Stimulated activated CD4-positive, alpha-beta T cell treated with anti-CD3 and anti-CD28 coated beads, Interleukin-15, amount 100 ng/mL, for 1 hour (primary cell): ENCODE measurements at regions not wholly inside any gene's neighbourhood (a gene's known extent, or its start where the extent isn't known, plus 50 kb on each side); places are given as distances from the start of the nearest gene placed in this dataset.

Source experiments
- DNase-seq, 2 donors: peaks; one replicate each; pipeline ENCODE4 v3.0.0-alpha.2; 2020; ENCODE audit warnings: low read depth in 1 of 2, low spot score in 1 of 2

- DNase-seq: no peak
These were observed 302.7 kb upstream of the CHRNA7 start for GRCh38 chr15:31727612-31728011.

GRCh38 chr15:31732726-31733125, 297.6 kb upstream of the CHRNA7 start:
- DNase-seq: no peak

- DNase-seq: no peak
These were observed 296.9 kb upstream of the CHRNA7 start for GRCh38 chr15:31733424-31733823.

GRCh38 chr15:31740203-31740602, 290.1 kb upstream of the CHRNA7 start:
- no peak for DNase-seq

GRCh38 chr15:31745841-31746240, 284.5 kb upstream of the CHRNA7 start:
- DNase-seq: no peak

- no peak for DNase-seq
These were observed 278.1 kb upstream of the CHRNA7 start for GRCh38 chr15:31752065-31752762.

- DNase-seq: no peak
These were observed 277.4 kb upstream of the CHRNA7 start for GRCh38 chr15:31752905-31753304.

- DNase-seq: no peak
These were observed 272.2 kb upstream of the CHRNA7 start for GRCh38 chr15:31758126-31758525.

GRCh38 chr15:31768055-31768454, 262.3 kb upstream of the CHRNA7 start:
- DNase-seq: no peak

GRCh38 chr15:31774045-31774444, 256.3 kb upstream of the CHRNA7 start:
- no peak for DNase-seq

- DNase-seq: no peak
These were observed 254.3 kb upstream of the CHRNA7 start for GRCh38 chr15:31776039-31776438.

GRCh38 chr15:31781261-31781660, 249.1 kb upstream of the CHRNA7 start:
- no peak for DNase-seq

GRCh38 chr15:31782016-31782783, 248.1 kb upstream of the CHRNA7 start:
- DNase-seq: no peak

- no peak for DNase-seq
These were observed 247.4 kb upstream of the CHRNA7 start for GRCh38 chr15:31782951-31783350.

- DNase-seq: no peak
These were observed 244.0 kb upstream of the CHRNA7 start for GRCh38 chr15:31786360-31786759.

- no peak for DNase-seq
These were observed 242.2 kb upstream of the CHRNA7 start for GRCh38 chr15:31788104-31788503.

- no peak for DNase-seq
These were observed 237.6 kb upstream of the CHRNA7 start for GRCh38 chr15:31792611-31793199.

- DNase-seq: no peak
These were observed 231.0 kb upstream of the CHRNA7 start for GRCh38 chr15:31799319-31799714.

GRCh38 chr15:31799715-31800321, 230.5 kb upstream of the CHRNA7 start:
- no peak for DNase-seq

GRCh38 chr15:31801152-31801551, 229.2 kb upstream of the CHRNA7 start:
- no peak for DNase-seq

GRCh38 chr15:31802761-31803160, 227.6 kb upstream of the CHRNA7 start:
- DNase-seq: no peak

GRCh38 chr15:31803388-31803884, 226.9 kb upstream of the CHRNA7 start:
- no peak for DNase-seq
